Right atrium auricular region (tissue), 2 donors: ENCODE measurements at regions not wholly inside any gene's neighbourhood (a gene's known extent, or its start where the extent isn't known, plus 50 kb on each side); places are given as distances from the start of the nearest gene placed in this dataset.

Experiments used
- DNase-seq: peaks from one replicate; pipeline ENCODE4 v3.0.0-alpha.2; 2019; ENCODE audit warnings: low spot score
- H3K27ac ChIP-seq, 2 donors: fragments of 200-600 bp; sonication (generic); 1 replicate in 1 of 2; 2 replicates in 1 of 2; pipeline ENCODE4 v1.5.1; 2016 to 2019
- H3K27me3 ChIP-seq, 2 donors: fragments of 200-600 bp; sonication (generic); one replicate each; pipeline versions ENCODE4 v1.5.1 to v1.6.0; 2017 to 2019
- H3K36me3 ChIP-seq: fragments of 200-600 bp; sonication (generic); one replicate; pipeline ENCODE4 v1.5.1; 2016
- H3K4me1 ChIP-seq, 2 donors: fragments of 200-600 bp; sonication (generic); one replicate each; pipeline versions ENCODE4 v1.5.1 to v1.6.0; 2017 to 2019
- H3K4me3 ChIP-seq, 2 donors: fragments of 200-600 bp; sonication (generic); 1 replicate in 1 of 2; 2 replicates in 1 of 2; pipeline ENCODE4 v1.5.1; 2017 to 2019; ENCODE audit warnings: mild to moderate bottlenecking in 1 of 2, moderate library complexity in 1 of 2
- H3K9me3 ChIP-seq, 2 donors: fragments of 200-600 bp; sonication (generic); one replicate each; pipeline ENCODE4 v1.5.1; 2019
- TF ChIP-seq, protein P1 (sequence below), 2 donors: fragments of 200-600 bp; sonication (generic); IDR thresholded peaks; one replicate each; pipeline ENCODE4 v1.5.1; 2019; ENCODE audit warnings: antibody characterized with exemption in 2 of 2

DNA sequence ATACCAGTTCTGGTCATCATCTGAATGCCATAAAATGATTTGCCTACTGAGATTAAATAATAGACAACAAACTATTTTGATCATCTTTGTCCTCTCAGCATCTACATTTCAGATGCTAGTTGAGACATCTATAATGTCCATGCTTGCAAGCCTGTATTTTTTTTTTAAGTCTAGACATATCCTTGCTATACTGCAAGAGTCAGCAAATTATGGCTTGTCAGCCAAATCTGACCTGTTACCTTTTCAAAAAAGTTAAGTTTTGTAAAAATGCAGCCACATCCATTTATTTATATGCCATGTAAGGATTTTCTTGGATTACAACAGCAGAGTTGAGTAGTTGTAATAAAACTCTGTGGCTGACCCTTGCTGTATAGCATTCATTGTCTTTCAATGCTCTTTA is 1355.7 kb upstream of the FAM98A start:
- Histone ChIP-seq H3K4me1 (no peaks in the 10 kb centered on the region), H3K27me3 (no peaks in the 10 kb centered on the region), H3K36me3 (no peaks in the 10 kb centered on the region), H3K4me3 (no peak overlapping the region), H3K27ac (no peak overlapping the region), H3K9me3 (no peaks in the 10 kb centered on the region)
- no peak for DNase-seq
- TF ChIP-seq, protein P1, sequence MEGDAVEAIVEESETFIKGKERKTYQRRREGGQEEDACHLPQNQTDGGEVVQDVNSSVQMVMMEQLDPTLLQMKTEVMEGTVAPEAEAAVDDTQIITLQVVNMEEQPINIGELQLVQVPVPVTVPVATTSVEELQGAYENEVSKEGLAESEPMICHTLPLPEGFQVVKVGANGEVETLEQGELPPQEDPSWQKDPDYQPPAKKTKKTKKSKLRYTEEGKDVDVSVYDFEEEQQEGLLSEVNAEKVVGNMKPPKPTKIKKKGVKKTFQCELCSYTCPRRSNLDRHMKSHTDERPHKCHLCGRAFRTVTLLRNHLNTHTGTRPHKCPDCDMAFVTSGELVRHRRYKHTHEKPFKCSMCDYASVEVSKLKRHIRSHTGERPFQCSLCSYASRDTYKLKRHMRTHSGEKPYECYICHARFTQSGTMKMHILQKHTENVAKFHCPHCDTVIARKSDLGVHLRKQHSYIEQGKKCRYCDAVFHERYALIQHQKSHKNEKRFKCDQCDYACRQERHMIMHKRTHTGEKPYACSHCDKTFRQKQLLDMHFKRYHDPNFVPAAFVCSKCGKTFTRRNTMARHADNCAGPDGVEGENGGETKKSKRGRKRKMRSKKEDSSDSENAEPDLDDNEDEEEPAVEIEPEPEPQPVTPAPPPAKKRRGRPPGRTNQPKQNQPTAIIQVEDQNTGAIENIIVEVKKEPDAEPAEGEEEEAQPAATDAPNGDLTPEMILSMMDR (IDR thresholded peaks at IDR 0.05) = no peak

DNA sequence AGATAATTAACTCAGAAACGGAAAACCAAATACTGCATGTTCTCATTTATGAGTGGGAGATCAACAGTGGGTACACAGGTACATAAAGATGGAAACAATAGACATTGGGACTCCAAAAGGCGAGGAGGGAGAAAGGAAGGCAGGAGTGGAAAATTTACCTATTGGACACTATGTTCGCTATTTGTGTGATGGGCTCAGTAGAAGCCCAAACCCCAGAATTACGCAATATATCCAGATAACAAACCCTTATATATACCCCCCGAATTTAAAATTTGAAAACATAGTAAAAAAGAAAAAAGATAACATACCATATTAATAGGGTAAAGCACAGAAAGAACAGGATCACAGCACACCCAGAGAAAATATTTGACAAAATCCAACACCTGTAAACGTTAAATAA is 1351.7 kb upstream of the FAM98A start:
- no peaks in the 10 kb centered on the region for H3K27me3 ChIP-seq
- H3K36me3 ChIP-seq = no peaks in the 10 kb centered on the region
- no peaks in the 10 kb centered on the region for H3K9me3 ChIP-seq
- no peaks in the 10 kb centered on the region for H3K4me1 ChIP-seq
- TF ChIP-seq, protein P1 (IDR thresholded peaks at IDR 0.05) = no peak
- no peak for DNase-seq
- no peak overlapping the region for H3K4me3 ChIP-seq
- H3K27ac ChIP-seq = no peak overlapping the region

DNA sequence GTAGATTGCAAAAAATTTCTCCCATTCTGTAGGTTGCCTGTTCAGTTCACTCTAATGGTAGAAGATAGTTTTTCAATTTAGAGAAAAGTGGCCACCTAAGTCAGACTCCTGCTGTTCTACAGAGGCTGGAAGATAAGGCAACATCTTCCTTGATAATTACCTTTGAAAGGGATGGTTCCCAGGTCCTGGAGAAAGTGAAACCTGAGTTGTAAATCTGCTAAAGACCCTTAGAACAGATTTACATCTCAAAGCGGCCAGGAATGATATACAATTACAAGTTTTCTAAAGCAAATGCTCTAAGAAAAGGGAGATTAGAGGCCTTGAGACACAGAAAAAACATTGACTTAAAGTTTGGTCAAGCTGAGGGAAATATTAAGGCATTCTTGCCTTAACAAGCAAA is 1350.2 kb upstream of the FAM98A start:
- DNase-seq = no peak
- TF ChIP-seq, protein P1 (IDR thresholded peaks at IDR 0.05) = no peak

DNA sequence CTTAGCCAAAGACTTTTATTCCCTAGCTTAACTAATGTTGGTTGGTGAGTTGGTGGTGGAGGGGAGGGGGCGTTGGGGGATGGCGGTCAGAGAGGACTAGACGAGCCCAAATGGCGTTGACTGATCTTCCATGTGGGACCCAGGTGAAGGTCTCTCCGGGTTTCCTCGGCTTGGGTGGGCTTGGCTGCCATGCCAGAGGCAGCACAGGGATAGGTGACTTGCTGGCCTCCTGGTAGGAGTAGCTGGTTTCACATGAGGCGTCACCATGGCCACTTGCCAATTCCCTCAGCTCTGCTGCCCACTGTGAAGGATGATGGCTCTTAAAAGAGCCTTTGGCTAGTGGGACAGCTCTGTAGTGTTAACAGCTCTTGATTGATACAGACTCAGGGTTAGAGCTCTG is 1337.0 kb upstream of the FAM98A start:
- no peak for DNase-seq
- Histone ChIP-seq H3K9me3 (no peaks in the 10 kb centered on the region), H3K36me3 (no peaks in the 10 kb centered on the region), H3K27me3 (no peaks in the 10 kb centered on the region), H3K27ac (no peak overlapping the region), H3K4me3 (no peak overlapping the region), H3K4me1 (no peaks in the 10 kb centered on the region)
- TF ChIP-seq, protein P1 (IDR thresholded peaks at IDR 0.05) = no peak

More for the DNA sequence above, 1350.2 kb upstream of the FAM98A start:
- Histone ChIP-seq H3K4me3 (no peak overlapping the region), H3K4me1 (no peaks in the 10 kb centered on the region), H3K9me3 (no peaks in the 10 kb centered on the region), H3K36me3 (no peaks in the 10 kb centered on the region), H3K27me3 (no peaks in the 10 kb centered on the region), H3K27ac (no peak overlapping the region)

DNA sequence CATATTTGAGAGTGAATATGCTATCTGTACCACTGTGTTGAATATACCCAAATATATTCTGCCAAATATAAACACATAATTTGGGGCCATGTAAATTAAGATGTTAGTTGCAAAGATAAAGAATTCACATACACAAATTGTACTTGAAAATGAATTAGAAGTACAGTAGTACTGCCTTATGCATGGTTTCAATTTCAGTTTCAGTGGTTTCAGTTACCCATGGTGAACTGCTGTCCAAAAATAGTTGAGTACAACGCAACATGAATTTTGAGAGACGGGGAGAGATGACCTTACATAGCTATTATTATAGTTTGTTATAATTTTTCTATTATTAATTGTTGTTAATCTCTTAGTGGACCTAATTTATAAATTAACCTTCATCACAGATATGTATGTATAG is 1313.0 kb upstream of the FAM98A start:
- DNase-seq = no peak
- Histone ChIP-seq H3K9me3 (no peaks in the 10 kb centered on the region), H3K4me3 (no peak overlapping the region), H3K4me1 (no peaks in the 10 kb centered on the region), H3K27me3 (no peaks in the 10 kb centered on the region), H3K36me3 (no peaks in the 10 kb centered on the region), H3K27ac (no peak overlapping the region)
- TF ChIP-seq, protein P1 (IDR thresholded peaks at IDR 0.05) = no peak

DNA sequence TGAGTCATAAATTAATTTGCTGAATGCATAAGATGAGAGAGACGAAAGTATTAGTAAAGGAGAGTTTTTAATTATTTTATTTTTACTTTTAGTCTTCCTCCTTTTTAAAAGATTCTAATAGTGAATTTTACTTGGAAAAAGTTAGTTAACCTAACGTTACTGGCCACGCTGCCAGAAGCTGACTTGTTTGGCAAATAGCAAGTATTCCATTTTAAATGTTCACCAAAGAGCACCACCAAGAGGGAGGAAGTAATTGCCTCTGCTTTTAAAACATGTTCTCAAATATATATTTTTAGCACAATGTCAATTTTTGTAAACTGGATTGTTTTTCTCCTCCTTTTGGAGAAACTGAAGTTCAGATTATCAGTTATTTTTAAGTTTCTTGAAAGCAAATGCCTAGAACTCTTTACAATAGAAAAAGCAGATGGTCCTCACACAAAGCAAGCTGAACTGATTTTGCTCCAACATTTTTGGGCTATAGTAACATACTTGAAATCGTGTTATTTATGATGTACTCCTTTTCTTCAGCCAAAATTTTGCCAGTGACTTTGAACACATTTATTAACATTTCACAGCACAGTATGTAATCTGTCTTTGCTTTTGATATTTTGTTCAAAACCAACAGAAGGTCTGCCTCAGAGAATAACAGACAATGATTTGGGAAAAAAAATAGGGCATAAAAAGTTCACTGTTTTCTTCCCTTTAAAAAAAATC is 1311.0 kb upstream of the FAM98A start:
- Histone ChIP-seq H3K27ac (no peak overlapping the region), H3K36me3 (no peaks in the 10 kb centered on the region), H3K4me3 (no peak overlapping the region), H3K9me3 (no peaks in the 10 kb centered on the region), H3K27me3 (no peaks in the 10 kb centered on the region), H3K4me1 (no peaks in the 10 kb centered on the region)
- TF ChIP-seq, protein P1 (IDR thresholded peaks at IDR 0.05) = no peak
- DNase-seq = no peak
